Stimulated activated CD4-positive, alpha-beta T cell treated with anti-CD3 and anti-CD28 coated beads, Interleukin-4, amount 100 ng/mL, for 48 hours (primary cell): ENCODE measurements at regions not wholly inside any gene's neighbourhood (a gene's known extent, or its start where the extent isn't known, plus 50 kb on each side); places are given as distances from the start of the nearest gene placed in this dataset.
"Not testable (repeated sequence)": the region's sequence is repeated elsewhere in the genome, so short reads cannot be mapped to it uniquely, and the experiment has no call there.

Experiments
- DNase-seq, 2 donors: peaks; one replicate each; pipeline ENCODE4 v3.0.0-alpha.2; 2020; ENCODE audit warnings: low read depth in 2 of 2

- DNase-seq: no peak
Observed at GRCh38 chr2:217371781-217372213, 511.9 kb upstream of the TNP1 start.

GRCh38 chr2:217370391-217370790 is 510.5 kb upstream of the TNP1 start:
- peak in 1 of 2 donors; percentile 1 for DNase-seq

GRCh38 chr2:217367464-217367863 is 507.6 kb upstream of the TNP1 start:
- DNase-seq: no peak

GRCh38 chr2:217366966-217367365 is 507.1 kb upstream of the TNP1 start:
- no peak for DNase-seq

- DNase-seq: no peak
Observed at GRCh38 chr2:217366266-217366895, 506.5 kb upstream of the TNP1 start.

- no peak for DNase-seq
Observed at GRCh38 chr2:217365656-217366055, 505.8 kb upstream of the TNP1 start.

GRCh38 chr2:217364224-217364623 is 504.4 kb upstream of the TNP1 start:
- no peak for DNase-seq

GRCh38 chr2:217363470-217363869 is 503.6 kb upstream of the TNP1 start:
- DNase-seq: no peak

- no peak for DNase-seq
Observed at GRCh38 chr2:217362710-217363109, 502.8 kb upstream of the TNP1 start.

- no peak for DNase-seq
Observed at GRCh38 chr2:217362286-217362685, 502.4 kb upstream of the TNP1 start.

- DNase-seq: no peak
Observed at GRCh38 chr2:217361483-217361880, 501.6 kb upstream of the TNP1 start.

GRCh38 chr2:217360781-217361482 is 501.1 kb upstream of the TNP1 start:
- no peak for DNase-seq

- DNase-seq: no peak
Observed at GRCh38 chr2:217360111-217360510, 500.2 kb upstream of the TNP1 start.

GRCh38 chr2:217357886-217358620 is 498.2 kb upstream of the TNP1 start:
- no peak for DNase-seq

- no peak for DNase-seq
Observed at GRCh38 chr2:217356781-217357180, 496.9 kb upstream of the TNP1 start.

- no peak for DNase-seq
Observed at GRCh38 chr2:217356142-217356541, 496.3 kb upstream of the TNP1 start.

GRCh38 chr2:217353591-217353990 is 493.7 kb upstream of the TNP1 start:
- no peak for DNase-seq

GRCh38 chr2:217351378-217351777 is 491.5 kb upstream of the TNP1 start:
- DNase-seq: no peak

GRCh38 chr2:217349251-217349650 is 489.4 kb upstream of the TNP1 start:
- no peak for DNase-seq

GRCh38 chr2:217347630-217348029 is 487.8 kb upstream of the TNP1 start:
- not testable (repeated sequence) for DNase-seq

GRCh38 chr2:217346043-217346442 is 486.2 kb upstream of the TNP1 start:
- not testable (repeated sequence) for DNase-seq

GRCh38 chr2:217340899-217341298 is 481.0 kb upstream of the TNP1 start:
- no peak for DNase-seq

GRCh38 chr2:217340176-217340575 is 480.3 kb upstream of the TNP1 start:
- DNase-seq: no peak
